HPDE6-E6E7 (cell line): ENCODE measurements at regions not wholly inside any gene's neighbourhood (a gene's known extent, or its start where the extent isn't known, plus 50 kb on each side); places are given as distances from the start of the nearest gene placed in this dataset.

ENCODE experiments used
- DNase-seq: peaks from one replicate; pipeline ENCODE4 v3.0.0; 2011; ENCODE audit warnings: missing footprints; ENCODE audit errors: extremely low spot score

DNA sequence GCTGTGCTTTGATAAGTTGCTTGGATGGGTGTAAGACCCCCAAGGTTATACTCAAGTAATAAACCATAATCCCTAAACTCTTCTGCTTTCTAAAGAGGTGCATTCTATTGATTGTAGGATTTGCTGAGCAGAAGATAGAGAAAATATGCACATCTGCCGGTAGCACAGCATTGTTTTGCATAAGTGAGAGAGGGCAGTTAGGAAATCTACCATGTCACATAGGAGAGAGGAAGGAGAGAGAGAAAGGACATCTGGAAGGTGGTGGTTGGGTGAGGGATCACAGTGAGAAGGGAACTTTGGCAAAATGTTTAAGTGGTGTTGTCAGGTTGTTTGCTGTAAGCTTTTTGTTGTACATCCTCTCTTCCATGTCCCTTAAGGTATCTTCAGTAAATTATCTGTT lies 73.6 kb upstream of the BDNF start:
- no peak for DNase-seq

DNA sequence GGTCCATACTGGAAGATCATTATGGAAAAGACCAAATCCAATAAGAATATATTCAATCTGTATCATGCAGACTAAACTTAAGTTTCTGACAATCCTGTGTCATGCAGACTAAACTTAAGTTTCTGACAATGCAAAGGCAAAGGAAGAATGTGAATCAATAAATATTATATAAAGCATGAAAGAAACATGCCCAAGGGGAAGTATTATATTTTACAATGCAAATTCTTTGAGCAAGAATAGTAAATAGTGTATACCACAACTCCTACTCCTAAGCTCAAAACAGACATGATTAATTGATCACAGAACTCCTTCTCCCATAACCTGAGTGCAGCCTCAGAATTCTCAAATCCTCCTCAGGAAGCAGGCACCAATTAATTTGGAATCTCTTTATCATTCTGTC lies 71.3 kb upstream of the BDNF start:
- DNase-seq: no peak

DNA sequence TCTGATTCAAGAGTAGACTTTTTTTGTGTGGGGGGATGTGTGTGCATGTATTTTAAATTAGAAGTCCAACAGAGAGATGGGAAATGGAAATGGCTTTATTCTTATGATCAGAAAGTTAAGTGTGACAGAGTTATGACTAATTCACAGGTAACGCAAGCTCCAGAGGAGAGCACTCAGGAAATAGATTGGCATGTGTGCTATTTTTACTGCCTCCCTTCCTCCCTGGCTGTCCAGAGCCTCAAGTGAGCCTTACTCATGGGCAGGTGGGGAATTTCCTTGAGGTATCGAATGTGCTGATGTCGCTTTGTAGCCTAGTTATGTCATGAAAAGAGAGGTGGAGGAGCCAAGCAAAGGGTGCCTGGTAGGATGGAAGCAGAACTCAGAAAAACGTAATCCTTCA lies 70.3 kb upstream of the BDNF start:
- DNase-seq: peak; percentile 85

DNA sequence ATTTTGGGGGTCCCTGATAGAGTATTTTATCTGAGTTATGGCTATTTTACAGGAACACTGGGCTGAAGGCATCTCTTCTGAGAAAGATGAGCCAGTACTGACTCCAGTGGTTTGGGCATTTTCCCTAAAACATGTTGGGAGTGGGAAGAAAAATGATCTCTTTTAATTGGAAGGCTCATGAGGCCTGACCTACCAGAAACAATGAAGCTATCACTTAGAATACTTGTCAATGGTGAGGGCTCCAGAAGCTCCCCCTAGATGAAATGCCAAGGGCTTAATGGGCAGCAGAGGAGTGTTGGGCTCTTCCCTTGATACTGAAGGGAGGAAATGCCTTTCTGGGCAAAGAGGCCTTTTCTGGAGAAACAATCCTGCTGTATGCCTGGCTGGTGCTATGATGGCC lies 63.5 kb upstream of the BDNF start:
- no peak for DNase-seq

- no peak for DNase-seq
Observed at GRCh38 chr11:27761356-27761755, 61.1 kb upstream of the BDNF start.

- DNase-seq: no peak
Observed at GRCh38 chr11:27757953-27758352, 57.7 kb upstream of the BDNF start.

GRCh38 chr11:27754035-27755017 lies 54.1 kb upstream of the BDNF start:
- no peak for DNase-seq
